ENCODE measurements at regions not wholly inside any gene's neighbourhood (a gene's known extent, or its start where the extent isn't known, plus 50 kb on each side); places are given as distances from the start of the nearest gene placed in this dataset.

DNA sequence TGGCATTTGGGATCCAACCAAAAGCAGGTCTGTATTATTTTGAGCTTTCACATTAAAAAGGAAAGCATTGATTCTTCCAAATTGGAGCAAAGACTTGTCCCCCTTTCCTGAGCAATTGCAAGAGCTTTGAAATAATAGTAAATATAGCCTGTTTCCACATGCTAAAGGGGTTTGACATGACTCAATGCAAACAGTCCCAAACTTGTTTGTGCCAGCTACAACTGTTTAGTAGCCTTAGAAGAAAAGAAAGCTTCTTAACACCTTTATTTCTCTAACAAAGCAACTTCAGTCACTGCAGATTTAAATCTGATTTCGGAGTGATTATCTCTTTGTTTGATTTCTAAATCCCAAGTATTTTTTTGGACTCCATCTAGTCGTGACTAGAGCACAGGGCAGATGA lies 180.2 kb downstream of the SEMA6D start:
- Histone ChIP-seq H3F3A (ENCODE audit: low read depth) (no peaks in the 10 kb centered on the region), H2AFZ (ENCODE audit: low read length) (no peak overlapping the region), H3K36me3 (ENCODE audit: insufficient read depth, low read length) (no peaks in the 10 kb centered on the region)

DNA sequence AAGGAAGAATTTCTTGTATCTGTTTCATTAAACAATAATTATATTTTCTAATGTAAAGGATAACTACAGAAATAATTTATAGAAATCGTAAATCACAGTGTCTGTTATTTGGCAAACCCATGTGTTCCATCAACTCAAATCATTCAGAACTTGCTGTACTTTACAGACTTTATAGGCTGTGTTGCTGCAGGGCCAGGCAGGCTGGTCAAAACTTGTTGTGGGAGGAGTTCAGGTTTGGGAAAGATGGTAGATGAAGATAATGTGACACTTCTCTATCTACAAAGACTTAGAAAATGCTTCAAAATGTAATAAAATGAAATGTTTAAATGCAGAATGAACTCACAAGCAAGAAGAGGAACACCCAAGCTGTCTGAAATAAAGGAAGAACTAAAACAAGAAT lies 183.4 kb downstream of the SEMA6D start:
- Histone ChIP-seq H3K9me2 (replicated peaks; ENCODE audit: low read depth, low read length) (no peaks in the 10 kb centered on the region), H2AFZ (ENCODE audit: low read length) (no peak overlapping the region), H3K4me1 (ENCODE audit: insufficient read depth, low read length, poor library complexity, severe bottlenecking) (no peaks in the 10 kb centered on the region), H3K9ac (ENCODE audit: low read depth, low read length, poor library complexity, severe bottlenecking) (no peak overlapping the region), H3K9me3 (ENCODE audit: insufficient read depth, low read depth, low read length) (peaks cover 3% of the 10 kb centered on the region; the same call in 1 of the 2 replicates), H3K79me2 (ENCODE audit: insufficient read depth, low read length) (no peaks in the 10 kb centered on the region), H3K36me3 (ENCODE audit: insufficient read depth, low read length) (no peaks in the 10 kb centered on the region), H3K4me3 (ENCODE audit: low read length, poor library complexity, severe bottlenecking) (no peak overlapping the region), H3K4me2 (ENCODE audit: low read depth, low read length, poor library complexity, severe bottlenecking) (no peak overlapping the region), H4K20me1 (ENCODE audit: insufficient read depth, low read length, poor library complexity, severe bottlenecking) (no peaks in the 10 kb centered on the region), H3K27me3 (ENCODE audit: insufficient read depth, low read length, poor library complexity, severe bottlenecking) (no peaks in the 10 kb centered on the region), H3F3A (ENCODE audit: low read depth) (no peaks in the 10 kb centered on the region)
- TF ChIP-seq, protein P1, sequence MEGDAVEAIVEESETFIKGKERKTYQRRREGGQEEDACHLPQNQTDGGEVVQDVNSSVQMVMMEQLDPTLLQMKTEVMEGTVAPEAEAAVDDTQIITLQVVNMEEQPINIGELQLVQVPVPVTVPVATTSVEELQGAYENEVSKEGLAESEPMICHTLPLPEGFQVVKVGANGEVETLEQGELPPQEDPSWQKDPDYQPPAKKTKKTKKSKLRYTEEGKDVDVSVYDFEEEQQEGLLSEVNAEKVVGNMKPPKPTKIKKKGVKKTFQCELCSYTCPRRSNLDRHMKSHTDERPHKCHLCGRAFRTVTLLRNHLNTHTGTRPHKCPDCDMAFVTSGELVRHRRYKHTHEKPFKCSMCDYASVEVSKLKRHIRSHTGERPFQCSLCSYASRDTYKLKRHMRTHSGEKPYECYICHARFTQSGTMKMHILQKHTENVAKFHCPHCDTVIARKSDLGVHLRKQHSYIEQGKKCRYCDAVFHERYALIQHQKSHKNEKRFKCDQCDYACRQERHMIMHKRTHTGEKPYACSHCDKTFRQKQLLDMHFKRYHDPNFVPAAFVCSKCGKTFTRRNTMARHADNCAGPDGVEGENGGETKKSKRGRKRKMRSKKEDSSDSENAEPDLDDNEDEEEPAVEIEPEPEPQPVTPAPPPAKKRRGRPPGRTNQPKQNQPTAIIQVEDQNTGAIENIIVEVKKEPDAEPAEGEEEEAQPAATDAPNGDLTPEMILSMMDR (conservative IDR thresholded peaks at IDR 0.05; ENCODE audit: low read length), result no peak
- no peak for TF ChIP-seq EZH2phosphoT487 (IDR thresholded peaks at IDR 0.05; ENCODE audit: borderline replicate concordance)

More for the DNA sequence above, 180.2 kb downstream of the SEMA6D start:
- H3K9ac ChIP-seq (ENCODE audit: low read depth, low read length, poor library complexity, severe bottlenecking), result no peak overlapping the region
- no peaks in the 10 kb centered on the region for H3K79me2 ChIP-seq (ENCODE audit: insufficient read depth, low read length)
- no peaks in the 10 kb centered on the region for H3K9me2 ChIP-seq (replicated peaks; ENCODE audit: low read depth, low read length)
- H3K4me1 ChIP-seq (ENCODE audit: insufficient read depth, low read length, poor library complexity, severe bottlenecking), result no peaks in the 10 kb centered on the region
- no peaks in the 10 kb centered on the region for H3K9me3 ChIP-seq (ENCODE audit: insufficient read depth, low read depth, low read length)
- no peak overlapping the region for H3K4me2 ChIP-seq (ENCODE audit: low read depth, low read length, poor library complexity, severe bottlenecking)
- no peaks in the 10 kb centered on the region for H3K27me3 ChIP-seq (ENCODE audit: insufficient read depth, low read length, poor library complexity, severe bottlenecking)
- H3K4me3 ChIP-seq (ENCODE audit: low read length, poor library complexity, severe bottlenecking), result no peak overlapping the region
- H4K20me1 ChIP-seq (ENCODE audit: insufficient read depth, low read length, poor library complexity, severe bottlenecking), result no peaks in the 10 kb centered on the region
- TF ChIP-seq EZH2phosphoT487 (IDR thresholded peaks at IDR 0.05; ENCODE audit: borderline replicate concordance), result no peak
- TF ChIP-seq, protein P1 (conservative IDR thresholded peaks at IDR 0.05; ENCODE audit: low read length), result no peak

DNA sequence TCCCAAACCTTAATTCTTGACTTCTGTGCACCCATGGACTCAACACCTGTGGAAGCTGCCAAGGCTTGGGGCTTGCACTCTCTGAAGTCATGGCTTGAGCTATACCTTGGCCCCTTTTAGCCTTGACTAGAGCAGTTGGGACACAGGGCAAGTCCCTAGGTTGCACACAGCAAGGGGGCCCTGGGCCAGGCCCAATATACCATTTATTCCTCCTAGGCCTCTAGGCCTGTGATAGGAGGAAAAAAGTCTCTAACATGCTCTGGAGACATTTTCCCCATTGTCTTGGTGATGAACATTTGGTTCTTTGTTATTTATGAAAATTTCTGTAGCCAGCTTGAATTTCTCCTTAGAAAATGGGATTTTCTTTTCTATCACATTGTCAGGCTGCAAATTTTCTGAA lies 186.1 kb downstream of the SEMA6D start:
- Histone ChIP-seq H2AFZ (ENCODE audit: low read length) (no peak overlapping the region), H3K9me2 (replicated peaks; ENCODE audit: low read depth, low read length) (no peaks in the 10 kb centered on the region), H3K9me3 (ENCODE audit: insufficient read depth, low read depth, low read length) (peaks cover 3% of the 10 kb centered on the region; the same call in 1 of the 2 replicates), H3K4me2 (ENCODE audit: low read depth, low read length, poor library complexity, severe bottlenecking) (no peak overlapping the region), H3K4me3 (ENCODE audit: low read length, poor library complexity, severe bottlenecking) (no peak overlapping the region), H3K27me3 (ENCODE audit: insufficient read depth, low read length, poor library complexity, severe bottlenecking) (no peaks in the 10 kb centered on the region), H3F3A (ENCODE audit: low read depth) (no peaks in the 10 kb centered on the region), H3K4me1 (ENCODE audit: insufficient read depth, low read length, poor library complexity, severe bottlenecking) (no peaks in the 10 kb centered on the region), H4K20me1 (ENCODE audit: insufficient read depth, low read length, poor library complexity, severe bottlenecking) (no peaks in the 10 kb centered on the region), H3K36me3 (ENCODE audit: insufficient read depth, low read length) (no peaks in the 10 kb centered on the region), H3K9ac (ENCODE audit: low read depth, low read length, poor library complexity, severe bottlenecking) (no peak overlapping the region), H3K79me2 (ENCODE audit: insufficient read depth, low read length) (no peaks in the 10 kb centered on the region)
- TF ChIP-seq EZH2phosphoT487 (IDR thresholded peaks at IDR 0.05; ENCODE audit: borderline replicate concordance), result no peak
- TF ChIP-seq, protein P1 (conservative IDR thresholded peaks at IDR 0.05; ENCODE audit: low read length), result no peak

All from Loucy (cell line).